HG03060 (cell line): ENCODE measurements at regions not wholly inside any gene's neighbourhood (a gene's known extent, or its start where the extent isn't known, plus 50 kb on each side); places are given as distances from the start of the nearest gene placed in this dataset.
"Not testable (repeated sequence)": the region's sequence is repeated elsewhere in the genome, so short reads cannot be mapped to it uniquely, and the experiment has no call there.

ENCODE experiments used
- ATAC-seq: cut with Tn5 transposase; IDR thresholded peaks from one replicate; pipeline ENCODE4 v1.9.1; 2021; ENCODE audit warnings: low read depth, moderate number of reproducible peaks; ENCODE audit not compliant: unreplicated experiment

DNA sequence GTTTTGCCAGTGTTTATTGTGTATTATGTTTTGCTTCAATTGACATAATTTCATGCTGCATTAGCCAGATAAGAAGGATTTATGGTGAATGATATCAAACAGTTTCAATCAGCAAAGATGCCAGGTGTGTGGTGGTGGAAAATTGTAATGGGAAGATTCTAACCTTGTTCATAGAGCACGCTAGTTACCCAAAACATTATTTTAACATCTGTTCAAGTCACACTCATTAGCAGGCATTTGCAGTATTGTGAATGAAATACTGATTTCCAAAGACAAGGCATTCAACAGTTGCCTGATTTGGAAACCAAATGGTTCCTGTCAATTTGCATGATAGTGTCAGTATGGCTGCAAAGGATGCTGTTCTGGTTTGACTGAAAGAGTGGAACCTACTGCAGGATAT lies 129.7 kb downstream of the EPC1 start:
- ATAC-seq, result no peak

DNA sequence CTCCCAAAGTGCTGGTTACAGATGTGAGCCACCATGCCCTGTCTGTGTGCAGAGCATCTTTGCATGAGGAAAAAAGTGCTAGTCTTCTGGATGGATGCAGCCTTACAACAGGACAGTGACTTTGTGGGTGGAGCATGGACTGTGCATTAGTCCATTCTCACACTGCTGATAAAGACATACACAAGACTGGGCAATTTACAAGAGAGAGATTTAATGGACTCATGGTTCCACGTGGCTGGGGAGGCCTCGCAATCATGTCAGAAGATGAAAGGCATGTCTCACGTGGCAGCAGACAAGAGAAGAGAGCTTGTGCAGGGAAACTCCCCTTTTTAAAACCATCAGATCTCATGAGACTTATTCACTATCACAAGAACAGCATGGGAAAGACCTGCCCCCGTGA lies 133.1 kb downstream of the EPC1 start:
- ATAC-seq, result not testable (repeated sequence)

DNA sequence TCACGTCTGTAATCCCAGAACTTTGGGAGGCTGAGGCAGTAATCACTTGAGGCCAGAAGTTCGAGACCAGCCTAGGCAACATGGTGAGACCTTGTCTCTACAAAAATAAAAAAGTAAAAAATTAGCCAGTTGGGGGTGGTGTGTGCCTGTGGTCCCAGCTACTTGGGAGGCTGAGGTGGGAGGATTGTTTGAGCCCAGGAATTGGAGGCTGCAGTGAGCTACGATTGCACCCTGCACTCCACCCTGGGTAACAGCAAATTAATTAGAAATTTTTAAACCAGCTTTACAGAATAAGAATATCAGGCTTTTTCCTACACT lies 136.0 kb downstream of the EPC1 start:
- no peak for ATAC-seq

DNA sequence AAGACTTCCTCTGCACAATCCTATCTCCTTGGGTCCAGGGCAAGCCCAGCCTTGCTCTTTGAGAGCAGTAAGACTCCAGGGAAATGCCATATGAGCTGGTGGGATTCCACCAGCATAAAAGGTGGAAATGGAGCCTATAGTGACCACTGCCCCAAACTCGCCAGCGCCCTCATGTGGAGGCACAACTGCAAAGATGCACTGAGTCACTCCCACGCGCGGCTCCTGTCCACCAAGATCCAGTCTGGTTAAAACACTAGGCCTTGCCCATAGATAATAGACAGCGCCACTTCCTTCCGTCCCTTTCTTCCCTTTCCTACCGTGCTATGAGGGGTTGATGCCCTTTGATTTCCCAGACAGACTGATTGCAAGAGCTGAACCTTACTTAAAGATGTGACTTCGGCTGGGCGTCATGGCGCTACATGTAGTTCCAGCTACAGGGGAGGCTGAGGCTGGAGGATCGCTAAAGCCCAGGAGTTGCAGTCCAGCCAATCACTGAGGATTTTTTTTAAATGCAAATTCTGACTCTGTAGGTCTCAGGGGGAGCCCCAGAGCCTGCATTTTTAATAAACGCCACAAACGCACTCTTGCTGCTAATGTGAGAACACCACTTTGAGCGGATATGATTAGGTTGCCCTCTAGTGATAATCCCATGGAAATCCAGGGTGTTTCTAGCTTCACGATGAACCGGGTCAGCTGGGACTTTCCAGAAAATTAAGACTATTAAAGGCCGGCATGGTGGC lies 136.5 kb downstream of the EPC1 start:
- ATAC-seq, result no peak

DNA sequence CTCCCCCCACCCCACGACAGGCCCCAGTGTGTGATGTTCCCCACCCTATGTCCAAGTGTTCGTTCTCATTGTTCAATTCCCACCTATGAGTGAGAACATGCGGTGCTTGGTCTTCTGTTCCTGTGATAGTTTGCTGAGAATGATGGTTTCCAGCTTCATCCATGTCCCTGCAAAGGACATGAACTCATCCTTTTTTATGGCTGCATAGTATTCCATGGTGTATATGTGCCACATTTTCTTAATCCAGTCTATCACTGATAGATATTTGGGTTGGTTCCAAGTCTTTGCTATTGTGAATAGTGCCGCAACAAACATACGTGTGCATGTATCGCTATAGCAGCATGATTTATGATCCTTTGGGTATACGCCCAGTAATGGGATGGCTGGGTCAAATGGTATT lies 139.0 kb downstream of the EPC1 start:
- not testable (repeated sequence) for ATAC-seq

DNA sequence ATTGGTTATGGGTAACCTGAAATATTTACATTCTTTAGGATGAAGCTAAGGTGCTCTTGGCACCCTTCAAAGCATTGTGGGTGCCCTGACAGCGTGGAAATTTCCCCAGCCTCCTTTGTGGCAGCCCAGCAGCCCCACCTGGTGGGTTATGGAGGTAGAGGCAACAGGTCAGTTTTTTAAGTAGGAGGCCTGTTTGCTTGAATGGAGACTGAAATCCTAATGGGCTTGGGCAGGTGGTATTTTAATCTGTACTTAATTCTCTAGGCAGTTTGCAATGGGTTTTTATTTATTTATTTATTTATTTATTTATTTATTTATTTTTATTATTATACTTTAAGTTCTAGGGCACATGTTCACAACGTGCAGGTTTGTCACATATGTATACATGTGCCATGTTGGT lies 139.4 kb downstream of the EPC1 start:
- ATAC-seq, result peak; percentile 49

DNA sequence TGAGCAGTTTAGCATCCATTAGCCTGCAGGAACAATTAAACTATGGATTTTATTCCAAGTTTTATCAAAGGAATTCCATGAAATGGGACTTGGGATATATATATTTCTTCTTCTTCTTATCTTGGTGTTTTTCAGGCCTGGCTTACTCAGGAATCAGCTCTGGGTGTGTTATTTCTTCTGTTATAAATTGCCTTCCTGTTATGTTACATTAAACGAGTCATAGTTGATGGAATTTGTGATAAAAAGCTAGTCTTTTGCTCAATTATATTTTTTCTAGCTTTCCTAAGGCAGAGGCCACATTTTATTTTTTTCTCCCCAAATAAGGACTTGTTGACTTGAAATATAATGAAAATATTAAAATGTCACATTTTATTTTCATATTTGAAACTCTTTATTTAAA lies 141.3 kb downstream of the EPC1 start:
- ATAC-seq, result no peak

DNA sequence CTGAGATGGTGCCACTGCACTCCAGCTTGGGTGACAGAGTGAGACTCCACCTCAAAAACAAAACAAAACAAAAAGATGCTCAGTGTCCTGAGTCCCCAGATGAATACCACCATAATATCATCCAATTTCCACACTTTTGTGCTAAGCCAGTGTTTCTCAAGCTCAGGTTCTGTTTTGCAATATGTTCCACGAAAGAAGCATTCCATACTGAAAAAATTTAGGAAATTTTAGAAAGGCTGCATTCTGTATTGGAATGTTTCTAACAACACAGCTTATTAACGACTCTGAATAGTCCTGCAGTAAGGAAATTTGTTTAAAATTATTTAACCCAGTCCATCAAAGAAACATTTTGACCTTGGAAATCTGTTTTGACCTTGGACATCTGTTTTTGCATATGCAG lies 142.4 kb downstream of the EPC1 start:
- ATAC-seq, result no peak

DNA sequence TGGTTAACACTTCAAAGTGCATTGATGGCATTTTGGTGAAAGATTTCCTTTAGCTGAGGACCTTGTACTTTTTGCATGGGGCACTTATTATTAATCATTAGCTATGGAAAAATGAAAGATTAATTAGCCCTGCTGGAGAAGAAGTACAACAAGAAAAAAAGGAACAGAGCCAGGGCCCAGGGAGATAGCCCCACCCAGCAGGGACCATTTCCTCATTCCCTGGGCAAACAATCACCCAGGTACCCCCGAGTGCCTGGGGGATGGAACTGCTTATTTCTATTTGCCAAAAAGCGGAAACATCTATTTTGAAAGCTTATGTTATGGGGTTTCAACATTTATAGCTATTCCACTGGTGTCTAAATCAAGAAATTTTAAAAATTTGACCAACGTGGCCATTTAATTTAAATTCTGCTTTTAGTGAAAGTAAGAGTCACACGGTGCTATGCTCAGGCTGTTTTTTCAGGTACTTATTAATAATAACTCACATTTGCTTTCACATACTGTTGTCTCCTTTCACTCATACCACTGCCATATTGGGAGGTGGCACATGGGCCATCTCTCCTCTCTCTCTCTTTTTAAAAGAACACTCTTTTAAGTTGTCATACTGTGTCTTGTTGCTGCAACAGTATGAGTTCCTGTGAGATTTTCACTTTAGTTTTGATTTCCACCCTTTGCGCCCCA lies 143.6 kb upstream of the KIF5B start:
- no peak for ATAC-seq

DNA sequence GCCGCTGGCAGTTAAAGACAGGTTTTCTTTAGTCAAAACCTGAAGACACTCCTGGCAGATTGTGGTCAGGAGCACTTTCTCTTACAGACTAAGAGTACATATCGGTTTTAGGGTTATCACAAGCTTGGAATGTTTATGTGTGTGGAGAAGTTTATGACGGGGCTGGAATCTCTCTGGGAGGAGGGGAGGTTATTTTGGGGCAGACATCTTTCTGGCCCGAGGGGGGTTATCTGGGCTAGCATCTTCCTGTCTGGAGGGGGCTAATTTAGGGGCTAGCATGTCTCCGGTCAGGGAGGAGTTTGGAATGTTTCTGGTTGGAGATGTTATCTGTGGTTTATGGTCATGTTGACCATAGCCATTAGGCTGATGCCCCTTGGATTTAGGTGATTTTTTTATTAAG lies 141.2 kb upstream of the KIF5B start:
- ATAC-seq, result no peak

DNA sequence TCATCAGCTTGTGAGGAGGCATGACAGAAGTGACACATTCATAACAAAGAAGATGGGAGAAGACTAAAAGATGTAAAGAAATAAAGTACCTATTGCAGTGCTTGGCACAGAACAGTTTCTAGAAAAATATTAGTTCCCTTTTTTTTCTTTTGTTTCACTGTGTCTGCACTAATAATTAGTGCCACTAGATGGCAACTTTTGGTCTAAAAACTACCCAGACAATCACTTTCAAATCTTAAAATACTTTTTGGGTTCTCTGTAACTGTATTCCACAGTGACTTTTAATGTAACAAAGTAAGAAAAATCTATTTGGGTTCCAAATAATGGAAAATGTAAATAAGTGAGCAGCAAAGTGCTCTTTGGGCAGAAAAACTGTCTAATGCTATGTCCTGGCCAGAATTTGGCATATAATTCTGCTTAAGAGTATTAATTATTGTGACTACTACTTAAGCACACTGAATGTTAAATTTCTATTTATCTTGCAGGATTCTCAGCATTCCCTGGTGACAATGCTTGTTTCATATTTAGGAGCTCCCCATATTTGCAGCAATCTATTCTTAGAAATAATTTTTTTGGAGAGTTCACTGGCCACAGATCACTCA lies 134.8 kb upstream of the KIF5B start:
- ATAC-seq, result no peak

DNA sequence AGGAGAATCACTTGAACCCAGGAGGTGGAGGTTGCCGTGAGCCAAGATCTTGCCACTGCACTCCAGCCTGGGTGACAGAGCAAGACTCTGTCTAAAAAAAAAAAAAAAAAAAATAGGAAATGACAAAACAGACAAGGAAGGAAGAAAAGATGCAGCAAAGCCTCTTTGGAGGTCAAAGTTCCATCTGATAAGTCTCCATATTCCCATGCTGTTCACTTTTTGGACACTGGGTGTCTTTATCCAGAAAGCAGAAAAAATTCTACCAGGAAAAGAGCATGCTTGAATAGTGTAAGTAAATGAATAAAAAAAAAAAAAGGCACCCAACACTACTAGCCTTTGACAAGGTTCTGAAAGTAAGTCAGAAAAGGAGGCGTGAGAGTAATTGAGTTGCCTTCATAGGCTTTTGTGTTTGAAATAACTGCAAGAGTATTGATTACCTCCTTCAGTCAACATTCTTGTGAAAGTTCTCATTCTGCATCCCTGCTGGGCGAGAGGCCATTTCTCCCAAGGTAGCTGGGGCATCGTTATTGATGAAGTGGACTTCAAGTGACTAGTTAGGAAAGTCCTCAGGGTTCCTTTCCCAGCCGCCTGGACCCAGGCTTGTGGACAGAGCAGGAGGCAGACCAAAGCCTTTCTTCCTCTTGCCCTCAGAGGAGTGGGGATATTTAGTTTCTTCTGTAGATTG lies 133.3 kb upstream of the KIF5B start:
- ATAC-seq, result no peak

DNA sequence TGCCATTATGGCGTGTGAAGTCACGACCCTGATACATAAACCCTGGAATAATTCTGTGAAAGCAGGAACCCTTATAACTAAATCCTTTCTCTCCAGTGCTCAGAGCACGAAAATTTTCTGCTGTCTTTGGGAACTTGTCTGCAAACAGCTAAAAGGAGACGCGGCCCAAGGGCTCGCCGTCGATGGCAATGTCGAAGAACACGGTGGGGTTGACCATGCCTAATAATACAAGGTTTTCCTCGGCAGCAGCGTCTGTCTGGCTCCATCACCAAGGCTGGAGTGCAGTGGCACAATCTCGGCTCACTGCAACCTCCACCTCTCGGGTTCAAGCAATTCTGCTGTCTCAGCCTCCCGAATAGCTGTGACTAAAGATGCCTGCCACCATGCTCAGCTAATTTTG lies 132.4 kb upstream of the KIF5B start:
- ATAC-seq, result not testable (repeated sequence)

DNA sequence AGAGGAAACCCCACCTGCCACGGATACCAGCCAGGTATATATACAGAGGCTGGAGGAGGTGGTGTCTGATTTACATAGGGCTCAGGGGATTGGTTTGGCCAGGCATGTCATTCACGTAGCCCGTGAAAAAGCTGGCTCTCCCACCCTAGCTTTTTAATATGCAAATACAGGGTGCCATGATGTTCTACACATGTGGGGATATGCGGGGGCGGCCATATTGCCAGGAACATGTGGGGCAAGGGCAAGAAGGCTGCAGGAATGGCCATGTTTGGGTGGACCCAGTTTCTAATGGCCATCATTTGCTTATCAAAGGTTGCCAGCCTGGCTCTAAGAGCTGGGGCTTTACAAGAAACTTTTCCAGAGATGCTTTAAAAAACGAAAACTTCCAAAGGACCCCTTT lies 131.5 kb upstream of the KIF5B start:
- ATAC-seq, result no peak

DNA sequence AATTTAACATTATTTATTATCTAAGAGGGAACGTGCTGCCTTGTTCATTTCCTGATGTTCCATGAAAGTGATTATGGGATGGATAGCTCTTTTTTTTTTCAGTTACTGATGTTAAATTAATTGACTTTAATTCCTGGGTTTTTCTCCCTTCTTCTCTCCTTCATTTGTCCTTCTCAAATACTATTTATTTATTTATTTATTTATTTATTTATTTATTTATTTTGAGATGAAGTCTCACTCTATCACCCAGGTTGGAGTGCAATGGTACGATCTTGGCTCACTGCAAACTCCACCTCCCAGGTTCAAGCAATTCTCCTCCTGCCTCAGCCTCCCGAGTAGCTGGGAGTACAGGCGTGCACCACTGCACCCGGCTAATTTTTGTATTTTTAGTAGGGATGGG lies 127.4 kb upstream of the KIF5B start:
- ATAC-seq, result not testable (repeated sequence)

DNA sequence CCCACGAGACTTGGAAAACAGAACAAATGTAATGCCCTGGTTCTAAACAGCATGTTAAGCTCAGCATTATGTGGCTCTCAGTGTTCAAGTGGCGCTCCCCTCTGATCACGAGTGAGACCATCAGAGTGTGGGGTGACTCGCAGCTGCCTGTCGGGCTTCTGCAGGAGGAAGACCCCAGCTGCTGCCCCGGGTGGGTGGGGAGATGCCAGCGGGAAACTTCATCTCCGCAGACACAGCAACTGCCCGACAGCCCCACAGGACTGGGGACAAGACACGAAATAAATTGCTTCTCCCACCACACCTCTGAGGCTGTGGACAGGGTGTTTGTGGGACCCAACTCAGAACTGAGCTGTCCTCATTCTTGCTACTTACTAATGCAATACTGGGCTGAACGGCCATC lies 126.3 kb upstream of the KIF5B start:
- no peak for ATAC-seq

DNA sequence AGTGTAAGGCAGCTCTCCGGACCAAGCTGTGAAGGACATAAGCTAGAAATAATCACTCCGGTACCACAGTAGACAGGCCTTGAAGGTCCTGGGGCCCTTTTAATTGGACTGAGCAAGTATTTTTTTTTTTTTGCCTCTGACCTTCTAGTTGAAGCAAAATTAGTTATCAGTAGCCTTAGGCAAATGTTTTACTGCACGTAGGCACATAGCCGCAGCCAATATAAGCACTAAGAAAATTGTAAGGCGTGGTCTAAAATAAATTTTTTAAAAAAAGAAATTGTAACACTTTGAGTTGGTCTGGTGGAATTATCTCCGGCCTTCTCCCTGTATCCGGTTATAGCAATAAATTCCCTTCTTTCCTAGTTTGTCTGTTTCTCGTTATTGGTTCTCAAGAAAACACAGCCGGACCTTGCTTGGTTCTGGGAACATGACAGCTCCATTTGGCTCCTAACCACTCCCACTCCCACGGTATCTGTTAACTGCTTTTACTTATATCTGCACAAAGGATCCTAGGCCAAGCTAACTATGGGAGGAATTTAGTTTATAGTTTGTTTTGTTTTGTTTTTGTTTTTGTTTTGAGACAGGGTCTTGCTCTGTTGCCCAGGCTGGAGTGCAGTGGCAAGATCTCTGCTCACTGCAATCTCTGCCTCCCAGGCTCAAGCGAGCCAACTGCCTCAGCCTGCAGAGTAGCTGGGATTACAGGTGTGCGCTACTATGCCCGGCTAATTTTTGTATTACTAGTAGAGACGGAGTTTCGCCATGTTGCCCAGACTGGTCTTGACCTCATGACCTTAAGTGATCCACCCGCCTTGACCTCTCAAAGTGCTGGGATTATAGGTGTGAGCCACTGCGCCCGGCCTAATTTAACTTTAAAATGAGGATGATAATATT lies 124.4 kb upstream of the KIF5B start:
- ATAC-seq, result no peak

DNA sequence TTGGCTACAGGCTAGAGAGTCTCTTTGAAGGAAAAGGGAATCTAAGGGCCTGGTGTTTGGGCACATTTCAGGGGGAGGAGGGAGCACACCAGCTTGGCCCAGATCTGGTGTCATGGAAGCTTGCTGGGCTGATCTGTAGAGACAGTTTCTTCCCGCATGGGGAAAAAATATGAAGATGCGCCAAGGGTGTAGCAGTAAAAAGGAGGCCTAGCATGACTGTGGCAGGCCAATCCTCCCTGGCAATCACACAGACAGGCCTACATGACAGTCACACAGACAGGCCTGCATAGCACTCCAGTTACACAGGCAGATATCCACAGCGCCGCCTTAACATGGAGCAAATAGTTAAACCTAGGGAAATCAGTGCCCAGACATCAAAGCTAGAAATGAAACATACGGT lies 123.6 kb upstream of the KIF5B start:
- ATAC-seq, result no peak

DNA sequence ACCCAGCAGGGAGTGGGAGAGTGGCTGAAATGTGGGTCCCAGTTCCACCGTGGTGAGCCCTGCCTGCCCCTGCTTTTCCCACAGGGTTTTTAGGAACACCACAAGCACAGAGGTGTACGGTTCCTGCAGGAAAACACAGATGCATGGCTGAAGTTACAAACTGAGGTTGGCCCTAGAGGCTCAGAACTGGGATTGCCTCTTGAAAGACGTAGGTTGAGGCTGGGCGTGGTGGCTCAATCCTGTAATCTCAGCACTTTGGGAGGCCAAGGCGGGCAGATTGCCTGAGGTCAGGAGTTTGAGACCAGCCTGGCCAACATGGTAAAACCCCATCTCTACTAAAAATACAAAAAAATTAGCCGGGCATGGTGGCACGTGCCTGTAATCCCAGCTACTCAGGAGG lies 121.4 kb upstream of the KIF5B start:
- not testable (repeated sequence) for ATAC-seq

DNA sequence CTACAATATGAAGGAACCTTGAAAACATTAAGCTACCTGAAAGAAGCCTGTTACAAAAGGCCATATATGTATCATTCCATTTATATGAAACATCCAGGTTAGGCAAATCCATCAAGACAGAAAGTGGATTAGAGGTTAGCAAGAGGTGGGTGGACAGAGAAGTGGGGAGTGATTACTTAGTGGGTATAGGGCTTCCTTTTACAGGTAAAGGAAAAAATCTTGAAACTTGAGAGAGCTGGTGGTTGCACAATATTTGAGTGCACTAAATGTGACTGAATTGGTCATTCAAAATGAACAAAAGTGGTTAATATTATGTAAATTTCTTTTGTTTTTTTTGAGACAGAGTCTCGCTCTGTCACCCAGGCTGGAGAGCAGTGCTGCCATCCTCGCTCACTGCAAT lies 119.4 kb upstream of the KIF5B start:
- no peak for ATAC-seq
